HG03565 (cell line): ENCODE measurements at regions not wholly inside any gene's neighbourhood (a gene's known extent, or its start where the extent isn't known, plus 50 kb on each side); places are given as distances from the start of the nearest gene placed in this dataset.
"Not testable (repeated sequence)": the region's sequence is repeated elsewhere in the genome, so short reads cannot be mapped to it uniquely, and the experiment has no call there.

Source experiments
- ATAC-seq: cut with Tn5 transposase; IDR thresholded peaks from one replicate; pipeline ENCODE4 v1.9.1; 2021; ENCODE audit warnings: mild to moderate bottlenecking, moderate library complexity; ENCODE audit not compliant: unreplicated experiment

DNA sequence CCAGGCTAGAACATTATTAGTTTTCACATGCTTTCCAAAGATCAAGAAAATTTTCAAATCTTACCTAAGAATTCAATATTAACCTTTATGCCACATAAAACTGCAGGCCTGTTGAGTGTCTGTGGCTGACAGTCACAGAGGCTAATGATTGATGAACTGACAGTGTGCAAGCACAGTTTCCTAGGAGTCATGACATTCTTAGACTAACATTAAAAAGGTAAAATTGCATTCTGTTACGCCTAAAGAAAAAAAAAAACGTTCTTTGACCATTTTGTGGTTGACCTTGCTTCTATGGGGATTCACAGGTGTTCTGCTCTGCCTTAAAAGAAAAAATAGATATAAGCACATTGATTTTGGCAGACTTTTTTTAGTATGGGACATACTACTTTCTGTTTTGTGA, 1776.2 kb downstream of the PCDH9 start:
- ATAC-seq: no peak

GRCh38 chr13:65445340-65445739, 1784.8 kb downstream of the PCDH9 start:
- no peak for ATAC-seq

DNA sequence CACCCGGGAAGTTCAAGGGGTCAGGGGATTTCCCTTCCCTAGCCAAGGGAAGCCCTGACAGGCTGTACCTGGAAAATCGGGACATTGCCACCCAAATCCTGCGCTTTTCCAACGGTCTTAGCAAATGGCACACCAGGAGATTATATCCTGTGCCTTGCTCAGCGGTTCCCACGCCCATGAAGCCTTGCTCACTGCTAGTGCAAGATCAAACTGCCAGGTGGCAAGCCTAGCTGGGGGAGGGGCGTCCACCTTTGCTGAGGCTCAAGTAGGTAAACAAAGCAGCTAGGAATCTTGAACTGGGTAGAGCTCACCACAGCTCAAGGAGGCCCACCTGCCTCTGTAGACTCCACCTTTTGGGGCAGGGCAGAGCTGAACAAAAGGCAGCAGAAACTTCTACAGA, 1794.5 kb downstream of the PCDH9 start:
- ATAC-seq: no peak

GRCh38 chr13:65417953-65418352, 1812.2 kb downstream of the PCDH9 start:
- no peak for ATAC-seq

DNA sequence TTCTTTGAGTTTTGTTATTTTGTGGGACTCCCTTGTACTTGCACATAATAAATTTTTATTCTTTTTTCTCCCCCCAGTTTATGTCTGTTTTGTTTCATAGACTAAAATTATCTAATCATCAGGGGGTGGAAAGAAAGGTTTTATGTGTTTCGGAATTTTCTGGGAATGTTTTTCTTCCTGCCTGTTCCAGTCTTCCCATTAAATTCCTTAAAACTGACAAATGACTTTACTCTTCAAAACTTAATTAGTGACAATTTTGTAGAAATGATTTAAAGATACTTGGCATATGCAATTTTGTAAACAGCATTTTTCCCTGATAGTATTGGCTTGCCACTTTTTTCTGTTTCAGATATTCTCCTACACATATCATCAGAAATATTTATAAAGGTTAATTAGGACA, 1813.4 kb downstream of the PCDH9 start:
- ATAC-seq: no peak

GRCh38 chr13:65414187-65414586, 1815.9 kb downstream of the PCDH9 start:
- ATAC-seq: peak; percentile 39

DNA sequence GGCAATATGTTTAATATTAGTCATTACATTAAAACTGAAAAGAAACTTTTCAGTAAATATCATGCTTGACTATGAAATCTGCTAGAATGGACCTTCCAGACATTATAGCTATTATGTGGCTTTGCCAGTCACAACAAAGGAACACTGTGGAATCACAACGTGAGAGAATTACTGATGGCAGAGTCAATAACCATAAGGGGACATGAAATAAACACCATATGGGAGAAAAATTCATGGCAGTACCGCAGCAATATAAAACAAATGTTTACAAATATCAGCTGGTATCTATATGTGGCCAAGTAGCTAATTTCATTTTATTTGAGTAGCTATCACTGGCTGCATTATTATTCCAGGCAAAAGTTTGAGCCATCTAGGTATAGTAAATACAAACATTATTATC, 1818.6 kb downstream of the PCDH9 start:
- no peak for ATAC-seq

DNA sequence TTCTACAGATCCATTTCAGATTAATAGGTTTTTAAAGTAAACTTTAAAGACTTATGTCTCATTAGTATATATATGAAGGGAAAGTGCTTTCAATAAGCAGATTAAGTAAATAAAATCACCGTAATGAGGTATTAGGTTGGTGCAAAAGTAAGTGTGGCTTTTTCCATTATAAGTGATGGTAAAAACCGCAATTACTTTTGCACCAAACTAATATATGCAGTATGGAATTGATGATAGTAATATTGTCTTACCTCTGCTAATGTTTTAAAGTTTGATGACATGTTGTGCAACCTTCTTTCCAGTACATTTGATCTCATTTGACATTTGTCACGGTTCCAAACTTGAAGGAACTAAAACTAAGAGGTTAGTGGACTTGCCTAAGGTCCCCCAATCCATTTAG, 1819.3 kb downstream of the PCDH9 start:
- ATAC-seq: no peak

DNA sequence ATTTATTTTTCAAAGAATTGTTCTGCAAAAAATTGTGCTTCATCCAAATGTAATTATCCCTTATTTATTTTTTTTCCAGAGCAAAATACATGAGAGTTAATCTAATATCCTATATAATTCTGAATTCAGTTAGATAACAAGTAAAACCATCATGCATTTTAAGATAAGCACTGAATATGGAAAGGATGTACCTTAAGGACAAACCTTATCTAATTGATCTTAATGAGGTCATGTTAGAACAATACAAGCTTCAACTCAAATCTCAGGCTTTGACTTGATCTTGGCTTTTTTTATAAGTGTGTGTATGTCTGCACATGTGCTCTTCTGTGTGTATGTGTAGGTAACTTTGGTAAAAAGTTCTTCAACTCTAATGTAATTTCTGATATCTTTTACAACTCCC, 1828.8 kb downstream of the PCDH9 start:
- no peak for ATAC-seq

- no peak for ATAC-seq
Observed at GRCh38 chr13:65400702-65401101, 1829.4 kb downstream of the PCDH9 start.

- no peak for ATAC-seq
Observed at GRCh38 chr13:65387743-65388347, 1842.3 kb downstream of the PCDH9 start.

DNA sequence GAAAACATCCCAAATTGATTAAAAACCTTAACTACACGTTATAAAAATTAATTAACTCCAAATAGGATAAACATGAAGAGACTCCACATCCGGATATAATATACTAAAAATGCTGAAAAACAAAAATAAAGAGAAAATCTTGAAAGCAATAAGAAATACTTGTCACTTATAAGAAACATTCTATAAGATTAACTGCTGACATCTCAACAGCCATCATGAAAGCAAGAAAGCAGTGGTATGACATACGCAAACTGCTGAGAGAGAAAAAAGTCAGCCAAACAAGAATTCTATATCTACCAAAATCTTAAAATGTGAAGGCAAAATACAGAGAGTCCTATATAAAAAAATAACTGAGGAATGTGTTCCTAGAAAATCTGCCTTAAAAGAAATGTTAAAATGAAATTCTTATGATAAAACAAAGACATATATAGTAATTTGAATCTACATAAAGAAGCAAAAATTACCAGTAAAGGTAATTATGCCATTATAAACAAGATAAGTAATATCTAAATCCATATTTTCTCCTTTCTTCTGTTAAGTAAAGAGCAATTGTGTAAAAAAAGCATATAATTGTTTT, 1851.1 kb downstream of the PCDH9 start:
- ATAC-seq: no peak

DNA sequence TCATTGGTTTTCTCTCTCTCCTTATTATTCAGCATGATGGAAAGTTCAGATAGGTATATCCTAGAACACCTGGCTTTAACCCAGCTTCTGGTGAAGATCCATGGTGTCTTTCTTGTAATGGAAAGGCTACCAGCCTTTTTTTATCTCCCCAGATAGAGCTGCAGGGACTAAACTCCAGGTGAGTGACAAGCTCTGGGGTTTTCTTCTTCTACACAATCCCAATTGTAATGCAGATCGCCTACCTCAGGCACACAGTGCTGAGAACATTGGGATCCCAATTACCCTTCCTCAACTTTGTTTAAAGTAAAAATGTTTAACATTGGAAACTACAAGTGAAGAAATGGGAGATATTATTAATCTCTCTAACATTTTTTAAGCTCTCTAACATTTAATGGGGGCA, 1851.7 kb downstream of the PCDH9 start:
- ATAC-seq: no peak

DNA sequence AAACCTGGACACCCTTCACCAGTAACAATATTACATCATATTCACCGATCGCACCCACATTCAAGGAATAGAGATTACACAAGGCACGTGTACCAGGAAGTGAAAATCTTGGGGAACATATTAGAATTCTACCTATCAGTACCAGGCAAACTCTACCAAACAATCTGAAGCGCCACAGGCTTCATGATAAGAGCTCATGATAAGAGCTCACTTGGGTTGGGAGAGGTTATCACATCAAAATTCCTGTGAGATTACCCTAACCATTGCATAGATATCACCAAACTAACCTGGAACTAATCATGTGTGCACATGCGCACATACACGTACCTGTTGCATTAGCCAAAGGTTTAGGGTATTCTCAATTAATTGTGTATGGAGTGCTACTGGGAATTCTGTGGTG, 1861.3 kb downstream of the PCDH9 start:
- ATAC-seq: no peak

GRCh38 chr13:65353951-65354350, 1876.2 kb downstream of the PCDH9 start:
- ATAC-seq: no peak

GRCh38 chr13:65353150-65353549, 1877.0 kb downstream of the PCDH9 start:
- not testable (repeated sequence) for ATAC-seq

GRCh38 chr13:65347420-65348030, 1882.6 kb downstream of the PCDH9 start:
- no peak for ATAC-seq

DNA sequence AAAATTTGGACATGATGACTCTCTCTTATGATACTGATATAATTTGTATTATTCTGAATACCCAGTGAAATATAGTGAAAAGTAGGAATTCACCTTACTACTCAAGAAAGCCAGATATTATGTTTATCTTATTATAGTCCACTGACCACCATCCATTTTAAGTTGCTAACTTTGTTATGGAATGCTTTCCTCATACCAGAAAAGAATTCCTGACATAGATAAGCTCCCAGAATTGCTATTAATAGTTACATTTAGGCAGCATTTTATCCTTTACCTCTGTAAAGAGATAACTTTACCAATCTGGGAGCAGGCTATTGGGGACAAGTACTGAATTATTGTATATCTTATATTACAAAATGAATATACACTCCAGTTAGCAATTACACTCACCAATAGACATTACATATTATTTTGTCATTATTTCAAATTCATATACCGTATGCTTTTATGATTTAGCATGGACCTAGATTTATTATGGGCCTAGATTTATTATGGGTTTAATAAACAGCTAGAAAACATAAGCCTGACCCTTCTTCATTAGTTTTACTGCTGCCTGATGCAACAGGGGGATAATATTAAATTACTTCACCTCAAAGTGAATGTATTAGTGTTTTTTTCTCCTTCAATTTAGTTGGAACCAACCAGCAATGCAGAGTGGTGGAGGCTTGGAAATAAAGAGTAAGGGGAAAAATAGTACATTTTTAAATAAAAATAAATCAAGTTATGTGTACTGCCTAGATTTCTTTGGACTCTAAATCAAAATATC, 1886.1 kb downstream of the PCDH9 start:
- no peak for ATAC-seq

DNA sequence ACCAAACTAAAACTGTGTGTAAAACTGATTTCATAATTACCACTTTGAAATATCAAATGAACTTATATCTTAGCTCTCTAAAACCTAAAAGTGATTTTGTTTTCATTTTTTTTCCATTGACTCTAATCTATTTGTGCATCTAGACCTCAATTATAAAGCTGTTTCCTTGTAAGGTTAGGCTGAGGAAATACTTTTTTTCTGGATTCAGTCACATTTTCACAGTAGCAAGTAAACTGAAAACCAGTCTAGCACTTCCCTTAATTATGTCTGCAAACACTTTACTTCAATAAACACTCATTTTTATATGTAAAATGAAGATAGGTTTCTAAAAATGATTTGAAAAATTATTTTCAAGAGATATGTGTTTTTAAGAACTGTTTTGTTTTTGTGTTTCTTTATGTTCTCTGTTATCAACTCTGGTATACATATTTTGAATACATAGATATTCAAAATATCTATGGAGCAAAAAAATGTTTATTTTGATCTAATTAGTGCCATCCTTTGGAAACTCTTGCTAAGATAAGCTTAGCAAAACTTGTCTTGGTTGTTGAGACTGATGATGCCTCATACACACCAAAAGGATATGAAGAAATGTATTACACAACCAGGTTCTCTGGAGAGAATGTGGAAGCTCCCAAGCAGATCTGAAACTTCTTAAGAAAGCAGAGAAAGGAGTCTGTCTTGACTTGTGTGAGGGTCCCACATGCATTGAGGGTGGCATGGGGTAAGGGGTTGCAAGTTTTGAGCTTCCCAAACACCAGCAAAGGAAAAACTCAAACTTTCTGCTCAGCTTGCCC, 1887.4 kb downstream of the PCDH9 start:
- ATAC-seq: no peak

DNA sequence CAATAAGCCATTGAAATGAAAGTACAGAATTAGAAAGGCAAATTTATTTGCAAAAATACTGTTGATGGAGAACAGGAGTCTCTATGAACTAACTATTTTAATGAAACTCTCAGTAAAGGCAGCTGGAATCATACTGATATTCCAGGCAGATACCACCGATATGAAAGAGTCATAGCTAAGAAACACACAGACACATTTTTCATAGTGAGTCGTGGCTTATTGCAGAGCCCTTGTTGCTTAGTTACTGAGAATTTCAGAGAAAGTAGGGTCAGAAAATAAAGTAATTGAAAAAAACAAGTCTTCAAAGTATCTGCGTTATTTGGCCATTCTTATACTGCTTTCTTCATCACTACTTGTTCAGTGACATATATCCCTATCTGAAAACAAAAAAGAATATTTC, 1890.9 kb downstream of the PCDH9 start:
- no peak for ATAC-seq

DNA sequence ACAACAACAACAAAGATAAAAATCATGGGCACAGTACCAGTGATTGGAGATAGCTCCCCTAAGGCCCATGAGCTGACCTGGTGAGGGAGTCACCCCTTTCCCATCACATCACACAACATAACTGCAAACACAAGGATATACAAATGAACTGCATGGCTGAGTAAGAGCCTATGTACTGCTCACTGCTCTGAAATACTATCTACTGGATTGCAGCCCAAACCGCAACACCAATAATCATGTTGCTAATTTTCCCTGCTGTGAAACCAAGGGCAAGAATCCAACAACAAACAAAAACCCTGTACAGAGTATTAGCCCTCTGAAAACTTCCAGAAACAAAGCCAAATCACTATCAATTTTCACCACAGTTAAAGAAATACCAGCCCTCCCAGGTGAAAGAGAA, 1893.2 kb downstream of the PCDH9 start:
- no peak for ATAC-seq
